GM12878 (cell line): ENCODE measurements at regions not wholly inside any gene's neighbourhood (a gene's known extent, or its start where the extent isn't known, plus 50 kb on each side); places are given as distances from the start of the nearest gene placed in this dataset.

ENCODE experiments used
- ATAC-seq: fragments of 200-7000 bp; cut with Tn5 transposase; 3 replicates; pipeline ENCODE4 v1.9.1; 2020; ENCODE audit warnings: mild to moderate bottlenecking, moderate library complexity
- BruUV-seq: library from RNA; stranded (reverse); fragments of 400-500 nt; replicated peaks from 2 replicates; lab custom pipeline; 2021; lab: Mats Ljungman, UMichigan
- CTCF ChIA-PET: fragments of 300-600 bp; sonication (Branson Sonifier 250); formaldehyde crosslinking; extraction: SDS; loops from one replicate; lab custom pipeline; 2021; ENCODE audit warnings: inconsistent platforms; lab: Yijun Ruan, JAX
- POLR2A ChIA-PET: fragments of 350-600 bp; formaldehyde crosslinking; extraction: SDS; loops from one replicate; lab custom pipeline; 2021; ENCODE audit warnings: inconsistent platforms; lab: Charles Lee
- RAD21 ChIA-PET: fragments of 300-600 bp; sonication (Branson Sonifier 250); formaldehyde crosslinking; loops from one replicate; lab custom pipeline; 2023; ENCODE audit warnings: antibody characterized with exemption; ENCODE audit not compliant: unreplicated experiment; lab: Charles Lee
- SMC1A ChIA-PET: fragments of 300-600 bp; sonication (Branson Sonifier 250); formaldehyde crosslinking; loops from one replicate; lab custom pipeline; 2023; ENCODE audit not compliant: unreplicated experiment, uncharacterized antibody; lab: Charles Lee
- DNase-seq: peaks from one replicate; pipeline ENCODE4 v3.0.0-alpha.2; 2011; ENCODE audit warnings: low read depth, low spot score
- FAIRE-seq: peaks from 3 replicates; lab custom pipeline; 2011; peaks lifted over from hg19 to GRCh38; lab: Jason Lieb, UNC
- H2AFZ ChIP-seq: 2 replicates; pipeline ENCODE4 v1.6.0; 2011; ENCODE audit warnings: low read depth, low read length, control low read depth; ENCODE audit not compliant: control insufficient read depth
- H3K27ac ChIP-seq: 2 replicates; pipeline ENCODE4 v1.5.1; 2011; ENCODE audit warnings: control low read depth; ENCODE audit not compliant: control insufficient read depth, insufficient read depth
- H3K27me3 ChIP-seq, 2 experiments: replicated peaks in 1 of 2; 2 replicates each; pipeline versions ENCODE4 v1.6.0 to v1.6.1; 2011; ENCODE audit warnings: low read length in 1 of 2; ENCODE audit not compliant: control insufficient read depth in 2 of 2, insufficient read depth in 2 of 2
- H3K36me3 ChIP-seq, 2 experiments: 2 replicates each; pipeline ENCODE4 v1.5.1; 2011; ENCODE audit warnings: low read length in 1 of 2; ENCODE audit not compliant: control insufficient read depth in 2 of 2, insufficient read depth in 2 of 2
- H3K4me1 ChIP-seq: 2 replicates; pipeline ENCODE4 v1.6.1; 2011; ENCODE audit warnings: mild to moderate bottlenecking, low read length, moderate library complexity, mixed read lengths; ENCODE audit not compliant: control insufficient read depth, insufficient read depth
- H3K4me2 ChIP-seq: 2 replicates; pipeline ENCODE4 v1.6.0; 2011; ENCODE audit warnings: control low read depth; ENCODE audit not compliant: control insufficient read depth, insufficient read depth
- H3K4me3 ChIP-seq: fragments of 200-600 bp; sonication (generic); 2 replicates; pipeline ENCODE4 v1.5.1; 2016
- H3K79me2 ChIP-seq: 2 replicates; pipeline ENCODE4 v1.6.0; 2011; ENCODE audit warnings: low read length; ENCODE audit not compliant: control insufficient read depth, insufficient read depth
- H3K9ac ChIP-seq: 2 replicates; pipeline ENCODE4 v1.8.0; 2011; ENCODE audit warnings: low read length, control low read depth, mixed read lengths; ENCODE audit not compliant: control insufficient read depth, insufficient read depth
- H3K9me3 ChIP-seq: replicated peaks from 3 replicates; pipeline ENCODE4 v1.5.1; 2011; ENCODE audit warnings: mild to moderate bottlenecking, low read length; ENCODE audit not compliant: control insufficient read depth, insufficient read depth
- H4K20me1 ChIP-seq: 2 replicates; pipeline ENCODE4 v1.6.0; 2011; ENCODE audit not compliant: control insufficient read depth, insufficient read depth
- BACH1 ChIP-seq: fragments of 450-650 bp; IDR thresholded peaks from 2 replicates; pipeline ENCODE4 v1.6.1; 2017; ENCODE audit warnings: mild to moderate bottlenecking, borderline replicate concordance
- WRNIP1 ChIP-seq: IDR thresholded peaks from 2 replicates; pipeline ENCODE4 v1.6.1; 2011; ENCODE audit warnings: low read depth, low read length, improper control_type of control experiment, borderline replicate concordance
- ZSCAN29 ChIP-seq: fragments of 450-650 bp; IDR thresholded peaks from 2 replicates; pipeline ENCODE4 v1.6.1; 2017; ENCODE audit warnings: mild to moderate bottlenecking, moderate library complexity
- WGBS: methylation state at CpG from one replicate; pipeline ENCODE4 v1.1.6; 2016; ENCODE audit warnings: low lambda C conversion rate; ENCODE audit not compliant: insufficient replicate concordance, insufficient coverage; ENCODE audit errors: missing lambda C conversion rate; 5-methylcytosine and 5-hydroxymethylcytosine counted together
- in situ Hi-C: fragments of 300-500 bp; cut with MboI; formaldehyde crosslinking; loops from 9 replicates; pipeline ENCODE4 v1.14.3; 2018; ENCODE audit warnings: mixed read lengths
- intact Hi-C: fragments of 100-400 bp; cut with micrococcal nuclease; formaldehyde crosslinking; loops from one replicate; pipeline ENCODE4 v1.14.2; 2022; ENCODE audit not compliant: unreplicated experiment
- TF ChIP-seq, protein P1 (sequence below): fragments of 450-650 bp; formaldehyde crosslinking; IDR thresholded peaks from 2 replicates; pipeline ENCODE4 v1.5.0; 2022; ENCODE audit warnings: mild to moderate bottlenecking, missing genetic modification characterization
- TF ChIP-seq, protein P2 (sequence below), 3 experiments: IDR thresholded peaks in 2 of 3; conservative IDR thresholded peaks in 1 of 3; 2 replicates each; pipeline ENCODE4 v1.5.1; 2011; ENCODE audit warnings: low read depth in 3 of 3, low read length in 3 of 3, mild to moderate bottlenecking in 3 of 3, control low read depth in 2 of 3, moderate library complexity in 2 of 3, inconsistent platforms in 1 of 3, mixed read lengths in 1 of 3; ENCODE audit not compliant: control insufficient read depth in 2 of 3, insufficient read depth in 1 of 3; ENCODE audit errors: extremely low read depth in 1 of 3
- TF ChIP-seq, protein P3 (sequence below): fragments of 450-650 bp; IDR thresholded peaks from 2 replicates; pipeline ENCODE4 v1.6.1; 2016; ENCODE audit warnings: mild to moderate bottlenecking

DNA sequence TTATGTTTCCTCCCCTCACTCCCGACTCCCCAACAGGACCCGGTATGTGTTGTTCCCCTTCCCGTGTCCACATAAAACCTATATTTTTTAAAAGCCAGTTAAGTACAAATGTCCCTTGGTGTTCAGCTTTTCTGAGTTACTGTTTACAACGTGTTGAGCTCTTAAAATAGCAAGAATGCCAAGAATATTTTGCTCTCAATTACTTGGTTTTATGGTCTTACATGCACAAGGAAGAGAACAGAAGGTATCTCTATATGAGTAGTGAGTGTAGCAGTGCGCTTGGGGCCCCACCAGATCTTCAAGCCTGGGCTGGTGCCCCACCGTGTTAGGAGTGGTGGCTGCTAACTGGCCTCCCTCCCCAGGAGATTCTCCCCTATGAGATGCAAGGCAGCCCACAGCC is 75.3 kb downstream of the RIN2 start:
- Histone ChIP-seq H4K20me1 (no peaks in the 10 kb centered on the region), H3K4me2 (no peak overlapping the region), H3K9ac (no peak overlapping the region), H3K27ac (no peak overlapping the region), H3K9me3 (no peaks in the 10 kb centered on the region), H3K27me3 (peaks cover 0 to 2% of the 10 kb centered on the region in 2 experiments; a peak in 3 of 4 replicates), H3K36me3 (no peaks in the 10 kb centered on the region; a peak in 1 of 4 replicates), H3K79me2 (no peaks in the 10 kb centered on the region), H3K4me1 (peaks cover 7% of the 10 kb centered on the region), H2AFZ (no peak overlapping the region), H3K4me3 (no peak overlapping the region)
- CTCF ChIA-PET, result interaction anchor here (1.6 kb wide), 1 partner anchor 48 kb away, joined by 6 read pairs; no protein-coding TSS in a partner anchor
- SMC1A ChIA-PET, result interaction anchor here (0.8 to 1.3 kb wide), 2 partner anchors 17 to 27 kb away, joined by 3 to 4 read pairs; no protein-coding TSS in a partner anchor
- in situ Hi-C loops (no loop called here), intact Hi-C loops (no loop called here)
- no TSS peak for BruUV-seq
- TF ChIP-seq WRNIP1 (no peak), BACH1 (no peak), ZSCAN29 (no peak)
- TF ChIP-seq, protein P1, sequence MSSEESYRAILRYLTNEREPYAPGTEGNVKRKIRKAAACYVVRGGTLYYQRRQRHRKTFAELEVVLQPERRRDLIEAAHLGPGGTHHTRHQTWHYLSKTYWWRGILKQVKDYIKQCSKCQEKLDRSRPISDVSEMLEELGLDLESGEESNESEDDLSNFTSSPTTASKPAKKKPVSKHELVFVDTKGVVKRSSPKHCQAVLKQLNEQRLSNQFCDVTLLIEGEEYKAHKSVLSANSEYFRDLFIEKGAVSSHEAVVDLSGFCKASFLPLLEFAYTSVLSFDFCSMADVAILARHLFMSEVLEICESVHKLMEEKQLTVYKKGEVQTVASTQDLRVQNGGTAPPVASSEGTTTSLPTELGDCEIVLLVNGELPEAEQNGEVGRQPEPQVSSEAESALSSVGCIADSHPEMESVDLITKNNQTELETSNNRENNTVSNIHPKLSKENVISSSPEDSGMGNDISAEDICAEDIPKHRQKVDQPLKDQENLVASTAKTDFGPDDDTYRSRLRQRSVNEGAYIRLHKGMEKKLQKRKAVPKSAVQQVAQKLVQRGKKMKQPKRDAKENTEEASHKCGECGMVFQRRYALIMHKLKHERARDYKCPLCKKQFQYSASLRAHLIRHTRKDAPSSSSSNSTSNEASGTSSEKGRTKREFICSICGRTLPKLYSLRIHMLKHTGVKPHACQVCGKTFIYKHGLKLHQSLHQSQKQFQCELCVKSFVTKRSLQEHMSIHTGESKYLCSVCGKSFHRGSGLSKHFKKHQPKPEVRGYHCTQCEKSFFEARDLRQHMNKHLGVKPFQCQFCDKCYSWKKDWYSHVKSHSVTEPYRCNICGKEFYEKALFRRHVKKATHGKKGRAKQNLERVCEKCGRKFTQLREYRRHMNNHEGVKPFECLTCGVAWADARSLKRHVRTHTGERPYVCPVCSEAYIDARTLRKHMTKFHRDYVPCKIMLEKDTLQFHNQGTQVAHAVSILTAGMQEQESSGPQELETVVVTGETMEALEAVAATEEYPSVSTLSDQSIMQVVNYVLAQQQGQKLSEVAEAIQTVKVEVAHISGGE (CRISPR knock-in tag), result no peak
- TF ChIP-seq, protein P2, sequence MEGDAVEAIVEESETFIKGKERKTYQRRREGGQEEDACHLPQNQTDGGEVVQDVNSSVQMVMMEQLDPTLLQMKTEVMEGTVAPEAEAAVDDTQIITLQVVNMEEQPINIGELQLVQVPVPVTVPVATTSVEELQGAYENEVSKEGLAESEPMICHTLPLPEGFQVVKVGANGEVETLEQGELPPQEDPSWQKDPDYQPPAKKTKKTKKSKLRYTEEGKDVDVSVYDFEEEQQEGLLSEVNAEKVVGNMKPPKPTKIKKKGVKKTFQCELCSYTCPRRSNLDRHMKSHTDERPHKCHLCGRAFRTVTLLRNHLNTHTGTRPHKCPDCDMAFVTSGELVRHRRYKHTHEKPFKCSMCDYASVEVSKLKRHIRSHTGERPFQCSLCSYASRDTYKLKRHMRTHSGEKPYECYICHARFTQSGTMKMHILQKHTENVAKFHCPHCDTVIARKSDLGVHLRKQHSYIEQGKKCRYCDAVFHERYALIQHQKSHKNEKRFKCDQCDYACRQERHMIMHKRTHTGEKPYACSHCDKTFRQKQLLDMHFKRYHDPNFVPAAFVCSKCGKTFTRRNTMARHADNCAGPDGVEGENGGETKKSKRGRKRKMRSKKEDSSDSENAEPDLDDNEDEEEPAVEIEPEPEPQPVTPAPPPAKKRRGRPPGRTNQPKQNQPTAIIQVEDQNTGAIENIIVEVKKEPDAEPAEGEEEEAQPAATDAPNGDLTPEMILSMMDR (IDR thresholded peaks at IDR 0.05 in 2 of 3, conservative IDR thresholded peaks at IDR 0.05 in 1 of 3; ENCODE audit: control insufficient read depth in 2 of 3, extremely low read depth in 1 of 3, insufficient read depth in 1 of 3, low read depth in 3 of 3, low read length in 3 of 3), result no peak
- TF ChIP-seq, protein P3, sequence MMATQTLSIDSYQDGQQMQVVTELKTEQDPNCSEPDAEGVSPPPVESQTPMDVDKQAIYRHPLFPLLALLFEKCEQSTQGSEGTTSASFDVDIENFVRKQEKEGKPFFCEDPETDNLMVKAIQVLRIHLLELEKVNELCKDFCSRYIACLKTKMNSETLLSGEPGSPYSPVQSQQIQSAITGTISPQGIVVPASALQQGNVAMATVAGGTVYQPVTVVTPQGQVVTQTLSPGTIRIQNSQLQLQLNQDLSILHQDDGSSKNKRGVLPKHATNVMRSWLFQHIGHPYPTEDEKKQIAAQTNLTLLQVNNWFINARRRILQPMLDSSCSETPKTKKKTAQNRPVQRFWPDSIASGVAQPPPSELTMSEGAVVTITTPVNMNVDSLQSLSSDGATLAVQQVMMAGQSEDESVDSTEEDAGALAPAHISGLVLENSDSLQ, result no peak
- 22% methylated on average over 6 of the region's 6 CpGs for WGBS
- RAD21 ChIA-PET, result interaction anchor here (1.3 to 1.9 kb wide), 2 partner anchors 11 to 47 kb away, joined by 3 to 5 read pairs; no protein-coding TSS in a partner anchor
- ATAC-seq, result no peak; the same call in 1 of the 3 replicates
- FAIRE-seq, result no peak
- no peak for DNase-seq
- POLR2A ChIA-PET, result no interaction called here
